Astrocyte of the spinal cord (primary cell): ENCODE measurements at regions not wholly inside any gene's neighbourhood (a gene's known extent, or its start where the extent isn't known, plus 50 kb on each side); places are given as distances from the start of the nearest gene placed in this dataset.

Source experiments
- DNase-seq: peaks from one replicate; pipeline ENCODE4 v3.0.0; 2011; ENCODE audit warnings: low read depth, low spot score
- H3K4me3 ChIP-seq: 2 replicates; pipeline ENCODE4 v1.5.1; 2011; ENCODE audit warnings: low read depth, mild to moderate bottlenecking, low read length, moderate library complexity
- CTCF ChIP-seq: IDR thresholded peaks from 2 replicates; pipeline ENCODE4 v1.5.1; 2012; ENCODE audit warnings: low read depth, mild to moderate bottlenecking, low read length, inconsistent platforms
- in situ Hi-C: cut with HindIII; loops from 2 replicates; pipeline ENCODE4 v1.10.0; 2017; ENCODE audit warnings: low sequenced_read_pairs

DNA sequence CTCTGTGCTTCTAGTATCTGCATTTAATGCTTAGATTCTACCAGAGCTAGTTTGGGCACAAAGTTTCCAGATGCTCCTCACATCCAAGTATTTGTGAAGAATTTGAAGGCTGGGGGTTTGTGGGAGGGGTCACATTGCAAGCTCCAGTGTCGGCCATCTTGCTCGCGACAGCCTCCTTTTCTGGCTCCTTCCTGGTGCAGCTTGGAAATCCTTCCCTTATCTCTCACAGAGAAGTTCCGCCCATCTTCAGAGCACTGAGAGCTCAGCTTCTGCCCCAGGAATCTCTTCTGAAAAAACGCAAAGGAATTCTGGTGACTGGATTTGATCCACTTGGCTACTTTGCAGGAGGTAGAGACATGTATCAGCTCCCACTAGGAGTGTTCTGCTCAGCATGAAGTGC, 497.5 kb downstream of the TBC1D22A start:
- DNase-seq: no peak
- in situ Hi-C loops: no loop called here
- TF ChIP-seq CTCF: no peak
- no peak overlapping the region for H3K4me3 ChIP-seq

DNA sequence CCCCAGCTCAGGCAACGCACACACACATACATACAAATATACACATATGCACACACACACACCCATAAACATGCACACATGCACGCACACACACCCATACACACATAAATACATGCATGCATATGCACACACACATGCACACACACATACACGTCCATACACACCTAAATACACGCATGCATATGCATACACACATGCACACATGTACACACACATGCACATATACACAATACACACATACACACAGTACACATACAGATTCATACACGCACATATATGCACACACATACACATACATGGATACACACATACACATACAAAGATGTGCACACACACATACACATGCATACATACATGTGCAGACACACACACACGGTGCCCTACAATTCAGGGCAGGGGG, 496.6 kb downstream of the TBC1D22A start:
- in situ Hi-C loops: no loop called here
- no peak for TF ChIP-seq CTCF
- DNase-seq: no peak
- H3K4me3 ChIP-seq: no peak overlapping the region

GRCh38 chr22:47257976-47258375, 495.5 kb downstream of the TBC1D22A start:
- H3K4me3 ChIP-seq: no peak overlapping the region
- in situ Hi-C loops: no loop called here
- TF ChIP-seq CTCF: no peak
- no peak for DNase-seq

GRCh38 chr22:47257566-47257965, 495.1 kb downstream of the TBC1D22A start:
- DNase-seq: no peak
- no peak overlapping the region for H3K4me3 ChIP-seq
- TF ChIP-seq CTCF: no peak
- in situ Hi-C loops: no loop called here

DNA sequence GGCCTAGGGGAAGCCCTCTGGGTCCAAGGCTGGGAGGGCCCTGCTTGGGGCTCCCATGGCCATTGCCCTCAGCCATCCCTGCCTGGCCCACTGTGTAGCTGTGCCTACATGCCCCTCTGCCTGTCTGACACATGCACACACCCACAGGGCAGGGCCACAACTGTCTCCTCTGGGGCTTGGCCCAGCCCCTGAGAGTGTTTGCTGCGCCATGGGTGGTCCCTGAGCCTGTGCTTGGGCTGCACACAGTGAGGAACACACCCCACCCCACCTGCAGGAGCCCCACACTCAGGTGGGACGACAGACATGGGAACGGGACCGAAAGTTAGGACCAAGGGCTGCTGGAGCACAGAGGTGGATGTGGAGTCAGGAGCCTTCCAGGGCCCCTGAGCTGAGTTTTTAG, 489.5 kb downstream of the TBC1D22A start:
- TF ChIP-seq CTCF: no peak
- DNase-seq: no peak
- H3K4me3 ChIP-seq: no peak overlapping the region
- in situ Hi-C loops: no loop called here

GRCh38 chr22:47250995-47251765, 488.7 kb downstream of the TBC1D22A start:
- TF ChIP-seq CTCF: no peak
- H3K4me3 ChIP-seq: no peak overlapping the region
- no peak for DNase-seq
- in situ Hi-C loops: no loop called here
